ENCODE measurements at regions not wholly inside any gene's neighbourhood (a gene's known extent, or its start where the extent isn't known, plus 50 kb on each side); places are given as distances from the start of the nearest gene placed in this dataset.

DNA sequence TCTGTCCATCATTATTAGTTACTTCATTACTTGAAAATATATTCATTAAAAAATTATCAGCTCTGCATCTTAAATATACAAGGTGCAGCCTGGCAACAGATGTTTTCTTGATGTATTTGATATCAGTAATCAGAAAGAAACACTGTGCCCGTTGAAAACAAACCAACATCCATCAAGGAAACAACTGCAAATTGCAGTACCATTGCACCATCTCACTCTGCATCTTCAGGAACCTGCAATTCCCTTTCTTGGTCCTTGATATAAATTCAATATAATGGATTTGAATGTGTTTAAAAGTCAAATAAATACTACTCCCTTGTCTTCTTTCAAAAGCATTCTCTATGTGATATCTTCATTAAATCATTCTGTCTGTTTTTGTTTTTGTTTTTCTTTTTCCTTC is 1131.2 kb downstream of the FAM181B start:
- TF ChIP-seq CTCF (IDR thresholded peaks at IDR 0.05; ENCODE audit: low read depth, low read length, poor library complexity, severe bottlenecking) (no peak), EZH2phosphoT487 (IDR thresholded peaks at IDR 0.05; ENCODE audit: borderline replicate concordance, low read length) (no peak)
